ENCODE measurements at regions not wholly inside any gene's neighbourhood (a gene's known extent, or its start where the extent isn't known, plus 50 kb on each side); places are given as distances from the start of the nearest gene placed in this dataset.

DNA sequence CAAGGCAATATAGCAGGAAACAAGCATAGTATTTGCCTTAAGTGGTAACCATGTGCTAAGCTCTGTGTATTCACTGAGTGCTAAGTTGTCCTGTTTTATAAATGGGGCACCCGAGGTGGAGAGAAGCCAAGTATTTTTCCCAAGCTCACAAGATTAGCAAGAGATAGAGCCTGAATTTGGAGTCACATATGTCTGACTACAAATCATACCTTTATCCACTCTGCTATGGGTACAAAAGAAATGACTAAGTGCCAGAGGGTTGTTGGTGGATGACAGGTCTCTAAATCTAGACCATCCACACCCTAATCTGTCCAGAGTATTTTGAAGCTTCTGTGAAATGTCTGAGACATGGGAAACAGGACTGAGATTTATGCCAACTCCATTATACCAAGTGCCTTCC is 182.1 kb upstream of the SEL1L start:
- no peaks in the 10 kb centered on the region for H3K9me3 ChIP-seq (ENCODE audit: control insufficient read depth, insufficient read depth, low read depth, low read length)
- no peak overlapping the region for H3K4me3 ChIP-seq (ENCODE audit: low read depth, low read length)
- H3K4me1 ChIP-seq (ENCODE audit: control insufficient read depth, insufficient read depth, low read length) = no peaks in the 10 kb centered on the region
- no peak for TF ChIP-seq ZNF624 (tag by site-specific recombination; IDR thresholded peaks at IDR 0.05)
- no peak for TF ChIP-seq ZNF366 (tag by site-specific recombination; conservative IDR thresholded peaks at IDR 0.05)
- no peak for TF ChIP-seq SCRT2 (tag by site-specific recombination; IDR thresholded peaks at IDR 0.05)
- TF ChIP-seq, protein P1, sequence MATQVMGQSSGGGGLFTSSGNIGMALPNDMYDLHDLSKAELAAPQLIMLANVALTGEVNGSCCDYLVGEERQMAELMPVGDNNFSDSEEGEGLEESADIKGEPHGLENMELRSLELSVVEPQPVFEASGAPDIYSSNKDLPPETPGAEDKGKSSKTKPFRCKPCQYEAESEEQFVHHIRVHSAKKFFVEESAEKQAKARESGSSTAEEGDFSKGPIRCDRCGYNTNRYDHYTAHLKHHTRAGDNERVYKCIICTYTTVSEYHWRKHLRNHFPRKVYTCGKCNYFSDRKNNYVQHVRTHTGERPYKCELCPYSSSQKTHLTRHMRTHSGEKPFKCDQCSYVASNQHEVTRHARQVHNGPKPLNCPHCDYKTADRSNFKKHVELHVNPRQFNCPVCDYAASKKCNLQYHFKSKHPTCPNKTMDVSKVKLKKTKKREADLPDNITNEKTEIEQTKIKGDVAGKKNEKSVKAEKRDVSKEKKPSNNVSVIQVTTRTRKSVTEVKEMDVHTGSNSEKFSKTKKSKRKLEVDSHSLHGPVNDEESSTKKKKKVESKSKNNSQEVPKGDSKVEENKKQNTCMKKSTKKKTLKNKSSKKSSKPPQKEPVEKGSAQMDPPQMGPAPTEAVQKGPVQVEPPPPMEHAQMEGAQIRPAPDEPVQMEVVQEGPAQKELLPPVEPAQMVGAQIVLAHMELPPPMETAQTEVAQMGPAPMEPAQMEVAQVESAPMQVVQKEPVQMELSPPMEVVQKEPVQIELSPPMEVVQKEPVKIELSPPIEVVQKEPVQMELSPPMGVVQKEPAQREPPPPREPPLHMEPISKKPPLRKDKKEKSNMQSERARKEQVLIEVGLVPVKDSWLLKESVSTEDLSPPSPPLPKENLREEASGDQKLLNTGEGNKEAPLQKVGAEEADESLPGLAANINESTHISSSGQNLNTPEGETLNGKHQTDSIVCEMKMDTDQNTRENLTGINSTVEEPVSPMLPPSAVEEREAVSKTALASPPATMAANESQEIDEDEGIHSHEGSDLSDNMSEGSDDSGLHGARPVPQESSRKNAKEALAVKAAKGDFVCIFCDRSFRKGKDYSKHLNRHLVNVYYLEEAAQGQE (tag by site-specific recombination; IDR thresholded peaks at IDR 0.05) = no peak
- TF ChIP-seq ZNF133 (tag by site-specific recombination; IDR thresholded peaks at IDR 0.05) = no peak
- no peak for TF ChIP-seq ZNF707 (tag by site-specific recombination; IDR thresholded peaks at IDR 0.05)
- no peak for TF ChIP-seq ZNF248 (tag by site-specific recombination; IDR thresholded peaks at IDR 0.05)
- TF ChIP-seq KLF7 (tag by site-specific recombination; IDR thresholded peaks at IDR 0.05; ENCODE audit: borderline replicate concordance) = no peak
- TF ChIP-seq ZNF274 (IDR thresholded peaks at IDR 0.05; ENCODE audit: low read length) = no peak
- no peak for TF ChIP-seq ZNF274 (tag by site-specific recombination; IDR thresholded peaks at IDR 0.05; ENCODE audit: borderline replicate concordance)
- TF ChIP-seq ZNF18 (tag by site-specific recombination; IDR thresholded peaks at IDR 0.05) = no peak
- TF ChIP-seq HOXC10 (CRISPR knock-in tag; IDR thresholded peaks at IDR 0.05) = no peak
- TF ChIP-seq ZNF544 (tag by site-specific recombination; IDR thresholded peaks at IDR 0.05) = no peak
- no peak for TF ChIP-seq ZNF416 (tag by site-specific recombination; IDR thresholded peaks at IDR 0.05)
- no peak for TF ChIP-seq ZNF560 (tag by site-specific recombination; IDR thresholded peaks at IDR 0.05; ENCODE audit: borderline replicate concordance)
- TF ChIP-seq, protein P2, sequence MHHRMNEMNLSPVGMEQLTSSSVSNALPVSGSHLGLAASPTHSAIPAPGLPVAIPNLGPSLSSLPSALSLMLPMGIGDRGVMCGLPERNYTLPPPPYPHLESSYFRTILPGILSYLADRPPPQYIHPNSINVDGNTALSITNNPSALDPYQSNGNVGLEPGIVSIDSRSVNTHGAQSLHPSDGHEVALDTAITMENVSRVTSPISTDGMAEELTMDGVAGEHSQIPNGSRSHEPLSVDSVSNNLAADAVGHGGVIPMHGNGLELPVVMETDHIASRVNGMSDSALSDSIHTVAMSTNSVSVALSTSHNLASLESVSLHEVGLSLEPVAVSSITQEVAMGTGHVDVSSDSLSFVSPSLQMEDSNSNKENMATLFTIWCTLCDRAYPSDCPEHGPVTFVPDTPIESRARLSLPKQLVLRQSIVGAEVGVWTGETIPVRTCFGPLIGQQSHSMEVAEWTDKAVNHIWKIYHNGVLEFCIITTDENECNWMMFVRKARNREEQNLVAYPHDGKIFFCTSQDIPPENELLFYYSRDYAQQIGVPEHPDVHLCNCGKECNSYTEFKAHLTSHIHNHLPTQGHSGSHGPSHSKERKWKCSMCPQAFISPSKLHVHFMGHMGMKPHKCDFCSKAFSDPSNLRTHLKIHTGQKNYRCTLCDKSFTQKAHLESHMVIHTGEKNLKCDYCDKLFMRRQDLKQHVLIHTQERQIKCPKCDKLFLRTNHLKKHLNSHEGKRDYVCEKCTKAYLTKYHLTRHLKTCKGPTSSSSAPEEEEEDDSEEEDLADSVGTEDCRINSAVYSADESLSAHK (tag by site-specific recombination; IDR thresholded peaks at IDR 0.05) = no peak
- TF ChIP-seq ZNF692 (tag by site-specific recombination; IDR thresholded peaks at IDR 0.05) = no peak
- TF ChIP-seq, protein P3, sequence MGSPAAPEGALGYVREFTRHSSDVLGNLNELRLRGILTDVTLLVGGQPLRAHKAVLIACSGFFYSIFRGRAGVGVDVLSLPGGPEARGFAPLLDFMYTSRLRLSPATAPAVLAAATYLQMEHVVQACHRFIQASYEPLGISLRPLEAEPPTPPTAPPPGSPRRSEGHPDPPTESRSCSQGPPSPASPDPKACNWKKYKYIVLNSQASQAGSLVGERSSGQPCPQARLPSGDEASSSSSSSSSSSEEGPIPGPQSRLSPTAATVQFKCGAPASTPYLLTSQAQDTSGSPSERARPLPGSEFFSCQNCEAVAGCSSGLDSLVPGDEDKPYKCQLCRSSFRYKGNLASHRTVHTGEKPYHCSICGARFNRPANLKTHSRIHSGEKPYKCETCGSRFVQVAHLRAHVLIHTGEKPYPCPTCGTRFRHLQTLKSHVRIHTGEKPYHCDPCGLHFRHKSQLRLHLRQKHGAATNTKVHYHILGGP (tag by site-specific recombination; IDR thresholded peaks at IDR 0.05) = no peak
- TF ChIP-seq ZNF324 (tag by site-specific recombination; IDR thresholded peaks at IDR 0.05) = no peak
- no peak for TF ChIP-seq ZNF341 (tag by site-specific recombination; IDR thresholded peaks at IDR 0.05; ENCODE audit: low read depth)
- POLR2A ChIA-PET = no interaction called here
- H3K27ac ChIP-seq (ENCODE audit: extremely low read depth, low read depth, low read length) = no peak overlapping the region
- CTCF ChIA-PET = no interaction called here
- H3K36me3 ChIP-seq (ENCODE audit: control insufficient read depth in 2 of 2, insufficient read depth in 1 of 2, low read length in 2 of 2) = no peaks in the 10 kb centered on the region
